ENCODE measurements at regions not wholly inside any gene's neighbourhood (a gene's known extent, or its start where the extent isn't known, plus 50 kb on each side); places are given as distances from the start of the nearest gene placed in this dataset.

- no peak overlapping the region for H3K4me3 ChIP-seq
- ATAC-seq (no peak), DNase-seq (no peak)
- H3K36me3 ChIP-seq, result no peaks in the 10 kb centered on the region
- no peak for TF ChIP-seq CTCF (IDR thresholded peaks at IDR 0.05)
- no peaks in the 10 kb centered on the region for H3K9me3 ChIP-seq
- H3K27me3 ChIP-seq, result no peaks in the 10 kb centered on the region
- no peaks in the 10 kb centered on the region for H3K4me1 ChIP-seq
- intact Hi-C loops (cut with DNase I), result no loop called here
- no peak overlapping the region for H3K27ac ChIP-seq
Measured at GRCh38 chr2:123644053-123644452, 381.0 kb upstream of the CNTNAP5 start.

GRCh38 chr2:123648016-123648415 is 377.1 kb upstream of the CNTNAP5 start:
- Histone ChIP-seq H3K36me3 (no peaks in the 10 kb centered on the region), H3K27ac (no peak overlapping the region), H3K9me3 (no peaks in the 10 kb centered on the region), H3K4me1 (no peaks in the 10 kb centered on the region), H3K27me3 (no peaks in the 10 kb centered on the region), H3K4me3 (no peak overlapping the region)
- intact Hi-C loops (cut with DNase I), result no loop called here
- no peak for ATAC-seq
- no peak for DNase-seq
- TF ChIP-seq CTCF (IDR thresholded peaks at IDR 0.05), result no peak

GRCh38 chr2:123648956-123649355 is 376.1 kb upstream of the CNTNAP5 start:
- DNase-seq (no peak), ATAC-seq (no peak)
- Histone ChIP-seq H3K9me3 (no peaks in the 10 kb centered on the region), H3K27me3 (no peaks in the 10 kb centered on the region), H3K4me3 (no peak overlapping the region), H3K4me1 (no peaks in the 10 kb centered on the region), H3K36me3 (no peaks in the 10 kb centered on the region), H3K27ac (no peak overlapping the region)
- intact Hi-C loops (cut with DNase I), result no loop called here
- TF ChIP-seq CTCF (IDR thresholded peaks at IDR 0.05), result no peak

- no peaks in the 10 kb centered on the region for H3K27me3 ChIP-seq
- no peaks in the 10 kb centered on the region for H3K9me3 ChIP-seq
- no peaks in the 10 kb centered on the region for H3K36me3 ChIP-seq
- ATAC-seq, result no peak
- no peaks in the 10 kb centered on the region for H3K4me1 ChIP-seq
- no peak for TF ChIP-seq CTCF (IDR thresholded peaks at IDR 0.05)
- H3K4me3 ChIP-seq, result no peak overlapping the region
- no peak overlapping the region for H3K27ac ChIP-seq
- intact Hi-C loops (cut with DNase I), result no loop called here
- no peak for DNase-seq
Measured at GRCh38 chr2:123651151-123651550, 373.9 kb upstream of the CNTNAP5 start.

GRCh38 chr2:123652320-123652719 is 372.8 kb upstream of the CNTNAP5 start:
- DNase-seq (no peak), ATAC-seq (no peak)
- Histone ChIP-seq H3K27ac (no peak overlapping the region), H3K36me3 (no peaks in the 10 kb centered on the region), H3K27me3 (no peaks in the 10 kb centered on the region), H3K9me3 (no peaks in the 10 kb centered on the region), H3K4me1 (no peaks in the 10 kb centered on the region), H3K4me3 (no peak overlapping the region)
- no peak for TF ChIP-seq CTCF (IDR thresholded peaks at IDR 0.05)
- intact Hi-C loops (cut with DNase I), result no loop called here

- TF ChIP-seq CTCF (IDR thresholded peaks at IDR 0.05), result no peak
Measured at GRCh38 chr2:123656590-123656989, 368.5 kb upstream of the CNTNAP5 start.

More at GRCh38 chr2:123656590-123656989, 368.5 kb upstream of the CNTNAP5 start:
- intact Hi-C loops (cut with DNase I), result no loop called here
- Histone ChIP-seq H3K27me3 (no peaks in the 10 kb centered on the region), H3K4me3 (no peak overlapping the region), H3K36me3 (no peaks in the 10 kb centered on the region), H3K4me1 (no peaks in the 10 kb centered on the region), H3K9me3 (no peaks in the 10 kb centered on the region), H3K27ac (no peak overlapping the region)
- DNase-seq, result no peak
- ATAC-seq, result no peak
